ENCODE measurements at regions not wholly inside any gene's neighbourhood (a gene's known extent, or its start where the extent isn't known, plus 50 kb on each side); places are given as distances from the start of the nearest gene placed in this dataset.
A peak's percentile ranks its signal among the peaks of the same experiment; 100 is the strongest.

- DNase-seq: peak; percentile 67
Observed at GRCh38 chr10:123582084-123582989, 83.8 kb upstream of the GPR26 start.

GRCh38 chr10:123583639-123584418 lies 82.3 kb upstream of the GPR26 start:
- DNase-seq: peak; percentile 31

- no peak for DNase-seq
Observed at GRCh38 chr10:123584419-123584775, 81.8 kb upstream of the GPR26 start.

DNA sequence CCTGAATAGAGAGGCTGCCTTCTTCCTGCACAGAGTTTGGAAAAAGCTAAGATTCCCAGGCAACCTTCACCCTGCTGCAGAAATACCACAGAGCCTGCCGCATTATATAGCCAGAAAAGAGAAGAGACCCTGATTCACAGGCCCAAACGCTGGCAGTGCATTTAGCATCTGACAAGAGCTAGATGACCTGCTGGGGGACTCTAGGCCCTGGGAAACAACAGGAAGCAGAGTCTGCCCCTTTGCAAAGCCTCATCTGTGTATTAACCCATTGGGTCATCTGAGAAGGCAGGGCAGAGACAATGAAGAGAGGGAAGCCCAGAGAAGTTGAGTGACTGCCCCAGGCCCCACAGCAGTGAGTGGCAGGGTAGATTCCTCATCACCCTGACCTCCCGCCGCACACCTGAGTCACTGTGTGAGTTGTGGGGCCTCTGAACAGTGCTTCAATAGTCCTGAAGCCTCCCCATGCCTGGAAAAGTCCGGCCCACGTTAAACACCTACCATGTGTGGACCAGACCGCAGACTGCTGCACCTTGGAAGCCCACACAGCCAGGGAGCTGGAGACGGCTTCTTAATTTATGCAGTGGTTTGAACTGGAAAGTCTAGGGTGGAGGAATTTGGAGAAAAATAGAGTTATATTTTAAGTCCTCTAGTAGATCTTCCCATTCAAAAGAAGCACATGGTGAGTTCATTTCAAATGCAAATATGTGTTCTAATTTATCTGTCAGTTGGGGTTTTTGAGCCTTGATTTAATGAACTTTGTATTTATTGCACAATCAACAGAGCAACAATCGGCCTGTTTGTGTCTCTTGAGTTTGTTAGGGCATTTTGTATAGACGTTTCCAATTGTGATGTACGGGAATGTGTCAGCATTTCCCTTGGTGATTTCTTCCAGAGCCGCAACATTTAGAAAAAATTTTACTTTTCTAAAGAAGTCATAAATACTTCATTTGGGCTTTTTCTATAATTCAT lies 80.4 kb upstream of the GPR26 start:
- DNase-seq: no peak

GRCh38 chr10:123587110-123587509 lies 79.0 kb upstream of the GPR26 start:
- no peak for DNase-seq

GRCh38 chr10:123588386-123588914 lies 77.7 kb upstream of the GPR26 start:
- DNase-seq: no peak

- no peak for DNase-seq
Observed at GRCh38 chr10:123595661-123596060, 70.5 kb upstream of the GPR26 start.

DNA sequence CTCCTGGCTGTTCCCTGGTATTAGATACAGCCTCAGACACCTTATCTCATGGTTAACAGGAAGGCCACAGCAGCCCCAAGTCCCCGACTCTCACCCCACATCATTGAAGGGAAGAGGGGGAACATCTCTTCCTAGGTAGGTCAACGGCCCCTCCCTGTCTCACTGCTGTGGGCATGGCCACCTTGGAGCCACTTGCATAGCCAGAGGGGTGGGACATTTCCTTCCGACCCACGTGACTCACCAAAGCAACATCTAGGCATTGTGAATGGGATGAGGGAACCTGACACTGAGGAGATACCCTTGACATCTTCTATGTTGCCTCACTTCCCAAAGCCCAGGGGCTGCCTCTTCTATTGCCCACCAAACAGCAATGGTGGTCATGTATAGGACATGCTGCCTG lies 68.5 kb upstream of the GPR26 start:
- DNase-seq: no peak

- DNase-seq: no peak
Observed at GRCh38 chr10:123599366-123599849, 66.7 kb upstream of the GPR26 start.

DNA sequence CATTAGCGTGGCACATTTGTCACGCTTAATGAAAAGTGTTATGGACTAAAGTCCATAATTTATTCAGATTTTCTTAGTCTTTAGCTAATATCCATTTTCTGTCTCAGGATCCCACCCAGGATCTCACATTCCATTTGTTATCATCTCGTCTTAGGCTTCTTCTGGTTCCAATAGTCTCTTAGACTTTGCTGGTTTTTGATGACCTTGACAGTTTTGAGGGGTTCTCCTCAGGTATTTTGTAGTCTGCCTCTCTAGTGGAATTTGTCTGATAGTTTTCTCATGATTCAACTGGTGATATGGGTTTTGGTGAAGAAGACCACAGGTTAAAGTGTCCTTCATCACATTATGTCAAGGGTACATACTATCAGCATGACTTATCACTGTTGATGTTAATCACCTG lies 66.0 kb upstream of the GPR26 start:
- no peak for DNase-seq

- no peak for DNase-seq
Observed at GRCh38 chr10:123603130-123603529, 63.0 kb upstream of the GPR26 start.

DNA sequence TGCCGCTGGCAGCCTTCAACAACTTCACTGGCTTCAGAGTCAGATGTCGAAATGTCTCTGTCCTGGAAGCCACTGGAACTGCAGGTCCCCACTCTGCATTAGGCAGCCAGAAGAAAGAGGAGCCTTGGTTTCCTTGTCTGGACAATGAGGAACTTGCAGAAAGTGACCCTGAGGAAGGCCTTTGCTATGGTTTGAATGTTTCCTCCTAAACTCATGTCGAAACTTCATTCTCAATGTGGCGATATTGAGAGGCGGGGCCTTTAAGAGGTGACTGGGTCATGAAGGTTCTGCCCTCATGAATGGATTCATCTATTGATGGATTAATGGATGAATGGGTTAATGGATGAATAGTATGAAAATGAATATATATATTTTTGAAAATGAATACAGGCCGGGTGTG lies 61.6 kb upstream of the GPR26 start:
- no peak for DNase-seq

DNA sequence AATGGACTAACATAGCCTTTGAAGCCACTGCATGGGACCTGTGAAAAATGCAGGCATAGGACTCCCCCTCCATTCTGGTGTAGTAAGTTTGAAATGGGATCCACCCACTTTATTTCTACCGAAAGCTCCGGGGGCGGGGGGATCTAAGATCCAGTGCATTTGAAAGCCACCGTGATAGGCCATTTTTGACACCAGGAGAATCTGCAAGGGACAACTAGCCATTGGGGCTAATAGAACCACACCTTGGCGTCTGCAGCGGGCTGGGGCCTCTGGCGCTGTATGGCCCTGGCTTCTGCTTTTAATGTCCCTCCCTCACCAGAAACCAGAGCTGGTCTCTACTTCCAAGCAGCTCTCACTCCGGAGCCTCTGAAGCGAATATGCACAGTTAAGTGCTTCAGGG lies 60.1 kb upstream of the GPR26 start:
- DNase-seq: no peak

DNA sequence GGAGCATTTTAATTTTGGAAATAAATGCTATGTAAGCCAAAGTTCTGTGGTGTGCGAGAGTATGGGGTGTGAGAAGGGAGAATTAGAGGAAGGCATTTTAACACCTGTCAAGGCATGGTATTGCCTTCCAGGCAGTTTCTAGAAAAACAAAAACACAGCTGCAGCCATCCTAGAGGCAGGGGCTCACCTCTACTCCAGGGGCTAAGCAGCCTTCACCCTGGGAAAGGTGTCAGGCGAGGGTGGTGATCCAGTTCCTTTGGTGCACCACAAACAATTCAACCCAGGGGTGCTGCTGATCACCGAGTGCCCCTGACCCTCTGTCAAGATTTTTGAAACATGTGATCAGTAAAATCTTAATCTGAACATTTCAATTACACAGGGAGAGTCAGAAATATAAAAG lies 59.2 kb upstream of the GPR26 start:
- no peak for DNase-seq

- no peak for DNase-seq
Observed at GRCh38 chr10:123607386-123607785, 58.8 kb upstream of the GPR26 start.

DNA sequence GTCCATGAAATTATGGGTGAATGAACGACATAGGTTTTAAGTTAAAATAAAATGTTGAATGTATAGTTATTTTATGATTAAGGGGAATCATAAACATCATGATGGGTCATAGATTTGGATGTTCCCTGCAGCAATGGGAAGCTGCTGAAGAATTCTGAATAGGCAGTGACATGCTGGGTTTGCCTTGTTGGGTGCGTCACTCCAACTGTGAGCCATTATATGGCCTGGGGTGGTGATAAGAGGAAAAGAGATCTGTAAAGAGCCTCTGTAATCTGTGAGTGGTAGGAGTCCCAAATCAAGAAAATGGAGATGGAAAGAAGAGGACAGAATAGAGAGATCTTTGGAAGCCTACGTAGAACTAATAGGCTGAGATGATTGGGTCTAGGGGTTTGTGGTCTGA lies 58.1 kb upstream of the GPR26 start:
- DNase-seq: no peak

- no peak for DNase-seq
Observed at GRCh38 chr10:123611243-123611642, 54.9 kb upstream of the GPR26 start.

DNA sequence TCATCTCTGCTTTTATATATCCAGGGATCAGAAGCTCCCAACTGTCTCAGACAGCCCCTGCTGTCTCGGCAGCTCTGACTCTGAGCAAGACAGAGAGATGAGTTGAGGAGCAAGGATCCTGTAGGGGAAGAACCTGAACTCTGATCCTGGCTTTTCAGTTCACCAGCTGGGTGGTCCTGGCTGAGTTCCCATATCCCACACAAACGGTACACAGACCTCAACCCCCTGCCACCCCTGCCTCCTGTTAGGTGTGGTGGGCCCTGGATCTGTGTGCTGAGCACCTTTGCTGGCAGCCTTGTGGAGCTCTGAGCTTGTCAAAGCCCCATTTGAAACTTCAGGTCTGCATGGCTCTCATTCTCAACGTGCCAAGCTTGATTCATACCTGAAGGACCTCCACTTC lies 54.3 kb upstream of the GPR26 start:
- DNase-seq: no peak

DNA sequence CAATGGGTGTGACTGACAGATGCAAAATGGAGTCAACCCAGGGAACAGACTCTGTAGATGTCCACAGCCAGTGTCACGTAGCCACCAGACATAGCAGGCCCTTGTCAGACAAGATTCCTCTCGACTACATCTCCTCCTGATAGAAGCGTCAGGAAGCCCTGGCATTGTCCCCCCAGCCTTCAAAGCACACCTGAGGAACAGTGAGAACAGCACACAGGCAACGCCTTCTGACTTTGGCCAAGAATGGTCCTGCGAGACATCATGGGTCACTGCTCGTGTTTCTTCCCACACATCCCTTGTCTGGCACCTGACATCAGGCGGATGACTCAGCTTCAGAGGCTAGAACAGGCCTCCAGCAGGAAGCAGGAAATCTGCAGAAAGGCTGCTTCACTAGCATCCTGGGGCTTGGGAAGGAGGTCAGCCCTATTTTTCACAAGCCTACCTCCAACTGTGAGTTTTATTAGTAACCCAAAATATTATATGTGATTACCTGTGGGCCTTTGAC lies 52.8 kb upstream of the GPR26 start:
- DNase-seq: no peak

GRCh38 chr10:123614888-123615287 lies 51.3 kb upstream of the GPR26 start:
- DNase-seq: peak; percentile 10

Data from activated CD4-positive, alpha-beta T cell treated with anti-CD3 and anti-CD28 coated beads, Interleukin-2, amount 50 U/mL, for 16 hours (primary cell).